ENCODE measurements at regions not wholly inside any gene's neighbourhood (a gene's known extent, or its start where the extent isn't known, plus 50 kb on each side); places are given as distances from the start of the nearest gene placed in this dataset.
"Not testable (repeated sequence)": the region's sequence is repeated elsewhere in the genome, so short reads cannot be mapped to it uniquely, and the experiment has no call there.

- Histone ChIP-seq H3K27ac (ENCODE audit: low read depth, low read length) (no peak overlapping the region), H3K36me3 (ENCODE audit: insufficient read depth, low read length) (no peaks in the 10 kb centered on the region), H3K4me3 (ENCODE audit: low read depth in 1 of 2, low read length in 2 of 2) (no peak overlapping the region), H3K9me3 (ENCODE audit: low read length) (no peaks in the 10 kb centered on the region), H3K4me1 (ENCODE audit: insufficient read depth, low read length) (no peaks in the 10 kb centered on the region), H3K9ac (ENCODE audit: low read length) (no peak overlapping the region), H3K27me3 (ENCODE audit: control insufficient read depth in 1 of 2, insufficient read depth in 2 of 2, low read length in 2 of 2) (no peaks in the 10 kb centered on the region)
These were observed 198.9 kb downstream of the CDCA7 start for GRCh38 chr2:173553593-173553992.

GRCh38 chr2:173555833-173556232 is 201.2 kb downstream of the CDCA7 start:
- H3K9ac ChIP-seq (ENCODE audit: low read length) = no peak overlapping the region
- no peaks in the 10 kb centered on the region for H3K27me3 ChIP-seq (ENCODE audit: control insufficient read depth in 1 of 2, insufficient read depth in 2 of 2, low read length in 2 of 2)
- no peak overlapping the region for H3K27ac ChIP-seq (ENCODE audit: low read depth, low read length)
- H3K9me3 ChIP-seq (ENCODE audit: low read length) = no peaks in the 10 kb centered on the region
- no peaks in the 10 kb centered on the region for H3K4me1 ChIP-seq (ENCODE audit: insufficient read depth, low read length)
- H3K36me3 ChIP-seq (ENCODE audit: insufficient read depth, low read length) = no peaks in the 10 kb centered on the region
- no peak overlapping the region for H3K4me3 ChIP-seq (ENCODE audit: low read depth in 1 of 2, low read length in 2 of 2)

GRCh38 chr2:173556816-173557215 is 202.1 kb downstream of the CDCA7 start:
- no peak overlapping the region for H3K9ac ChIP-seq (ENCODE audit: low read length)
- H3K4me3 ChIP-seq (ENCODE audit: low read depth in 1 of 2, low read length in 2 of 2) = no peak overlapping the region
- no peaks in the 10 kb centered on the region for H3K36me3 ChIP-seq (ENCODE audit: insufficient read depth, low read length)
- H3K9me3 ChIP-seq (ENCODE audit: low read length) = no peaks in the 10 kb centered on the region
- H3K27ac ChIP-seq (ENCODE audit: low read depth, low read length) = no peak overlapping the region
- H3K4me1 ChIP-seq (ENCODE audit: insufficient read depth, low read length) = no peaks in the 10 kb centered on the region
- H3K27me3 ChIP-seq (ENCODE audit: control insufficient read depth in 1 of 2, insufficient read depth in 2 of 2, low read length in 2 of 2) = no peaks in the 10 kb centered on the region

GRCh38 chr2:173557497-173557896 is 202.8 kb downstream of the CDCA7 start:
- no peaks in the 10 kb centered on the region for H3K9me3 ChIP-seq (ENCODE audit: low read length)
- H3K27ac ChIP-seq (ENCODE audit: low read depth, low read length) = no peak overlapping the region
- H3K4me3 ChIP-seq (ENCODE audit: low read depth in 1 of 2, low read length in 2 of 2) = no peak overlapping the region

GRCh38 chr2:173567493-173567892 is 212.8 kb downstream of the CDCA7 start:
- no peaks in the 10 kb centered on the region for H3K9me3 ChIP-seq (ENCODE audit: low read length)
- H3K27ac ChIP-seq (ENCODE audit: low read depth, low read length) = no peak overlapping the region
- H3K9ac ChIP-seq (ENCODE audit: low read length) = no peak overlapping the region
- H3K36me3 ChIP-seq (ENCODE audit: insufficient read depth, low read length) = no peaks in the 10 kb centered on the region
- H3K4me3 ChIP-seq (ENCODE audit: low read depth in 1 of 2, low read length in 2 of 2) = no peak overlapping the region
- H3K4me1 ChIP-seq (ENCODE audit: insufficient read depth, low read length) = peaks cover 5% of the 10 kb centered on the region
- H3K27me3 ChIP-seq (ENCODE audit: control insufficient read depth in 1 of 2, insufficient read depth in 2 of 2, low read length in 2 of 2) = no peaks in the 10 kb centered on the region

More at GRCh38 chr2:173557497-173557896, 202.8 kb downstream of the CDCA7 start:
- Histone ChIP-seq H3K9ac (ENCODE audit: low read length) (no peak overlapping the region), H3K36me3 (ENCODE audit: insufficient read depth, low read length) (no peaks in the 10 kb centered on the region), H3K4me1 (ENCODE audit: insufficient read depth, low read length) (no peaks in the 10 kb centered on the region), H3K27me3 (ENCODE audit: control insufficient read depth in 1 of 2, insufficient read depth in 2 of 2, low read length in 2 of 2) (no peaks in the 10 kb centered on the region)

GRCh38 chr2:173568054-173568453 is 213.4 kb downstream of the CDCA7 start:
- Histone ChIP-seq H3K27me3 (ENCODE audit: control insufficient read depth in 1 of 2, insufficient read depth in 2 of 2, low read length in 2 of 2) (no peaks in the 10 kb centered on the region), H3K4me3 (ENCODE audit: low read depth in 1 of 2, low read length in 2 of 2) (no peak overlapping the region), H3K27ac (ENCODE audit: low read depth, low read length) (no peak overlapping the region), H3K9ac (ENCODE audit: low read length) (no peak overlapping the region), H3K36me3 (ENCODE audit: insufficient read depth, low read length) (no peaks in the 10 kb centered on the region), H3K9me3 (ENCODE audit: low read length) (no peaks in the 10 kb centered on the region), H3K4me1 (ENCODE audit: insufficient read depth, low read length) (peaks cover 5% of the 10 kb centered on the region)

GRCh38 chr2:173571021-173571821 is 216.5 kb downstream of the CDCA7 start:
- Histone ChIP-seq H3K36me3 (ENCODE audit: insufficient read depth, low read length) (no peaks in the 10 kb centered on the region), H3K4me1 (ENCODE audit: insufficient read depth, low read length) (peaks cover 5% of the 10 kb centered on the region), H3K9me3 (ENCODE audit: low read length) (no peaks in the 10 kb centered on the region), H3K27ac (ENCODE audit: low read depth, low read length) (no peak overlapping the region), H3K9ac (ENCODE audit: low read length) (no peak overlapping the region), H3K4me3 (ENCODE audit: low read depth in 1 of 2, low read length in 2 of 2) (no peak overlapping the region), H3K27me3 (ENCODE audit: control insufficient read depth in 1 of 2, insufficient read depth in 2 of 2, low read length in 2 of 2) (no peaks in the 10 kb centered on the region)

- H3K9ac ChIP-seq (ENCODE audit: low read length) = no peak overlapping the region
These were observed 217.4 kb downstream of the CDCA7 start for GRCh38 chr2:173571887-173572680.

GRCh38 chr2:173572848-173573247 is 218.2 kb downstream of the CDCA7 start:
- no peak overlapping the region for H3K9ac ChIP-seq (ENCODE audit: low read length)
- H3K27me3 ChIP-seq (ENCODE audit: control insufficient read depth in 1 of 2, insufficient read depth in 2 of 2, low read length in 2 of 2) = no peaks in the 10 kb centered on the region
- no peak overlapping the region for H3K4me3 ChIP-seq (ENCODE audit: low read depth in 1 of 2, low read length in 2 of 2)
- H3K9me3 ChIP-seq (ENCODE audit: low read length) = no peaks in the 10 kb centered on the region
- H3K36me3 ChIP-seq (ENCODE audit: insufficient read depth, low read length) = no peaks in the 10 kb centered on the region
- H3K27ac ChIP-seq (ENCODE audit: low read depth, low read length) = no peak overlapping the region
- peaks cover 5% of the 10 kb centered on the region for H3K4me1 ChIP-seq (ENCODE audit: insufficient read depth, low read length)

More at GRCh38 chr2:173571887-173572680, 217.4 kb downstream of the CDCA7 start:
- Histone ChIP-seq H3K36me3 (ENCODE audit: insufficient read depth, low read length) (no peaks in the 10 kb centered on the region), H3K4me3 (ENCODE audit: low read depth in 1 of 2, low read length in 2 of 2) (no peak overlapping the region), H3K27me3 (ENCODE audit: control insufficient read depth in 1 of 2, insufficient read depth in 2 of 2, low read length in 2 of 2) (no peaks in the 10 kb centered on the region), H3K27ac (ENCODE audit: low read depth, low read length) (no peak overlapping the region), H3K9me3 (ENCODE audit: low read length) (no peaks in the 10 kb centered on the region), H3K4me1 (ENCODE audit: insufficient read depth, low read length) (peaks cover 5% of the 10 kb centered on the region)

- not testable (repeated sequence) for H3K36me3 ChIP-seq (ENCODE audit: insufficient read depth, low read length); H3K9ac ChIP-seq (ENCODE audit: low read length); H3K4me1 ChIP-seq (ENCODE audit: insufficient read depth, low read length); H3K4me3 ChIP-seq (ENCODE audit: low read depth in 1 of 2, low read length in 2 of 2); H3K9me3 ChIP-seq (ENCODE audit: low read length); H3K27ac ChIP-seq (ENCODE audit: low read depth, low read length); H3K27me3 ChIP-seq (ENCODE audit: control insufficient read depth in 1 of 2, insufficient read depth in 2 of 2, low read length in 2 of 2)
These were observed 219.1 kb downstream of the CDCA7 start for GRCh38 chr2:173573782-173574181.

- H3K9ac ChIP-seq (ENCODE audit: low read length) = no peak overlapping the region
- no peaks in the 10 kb centered on the region for H3K27me3 ChIP-seq (ENCODE audit: control insufficient read depth in 1 of 2, insufficient read depth in 2 of 2, low read length in 2 of 2)
- H3K9me3 ChIP-seq (ENCODE audit: low read length) = no peaks in the 10 kb centered on the region
- H3K36me3 ChIP-seq (ENCODE audit: insufficient read depth, low read length) = no peaks in the 10 kb centered on the region
- no peak overlapping the region for H3K4me3 ChIP-seq (ENCODE audit: low read depth in 1 of 2, low read length in 2 of 2)
- peaks cover 5% of the 10 kb centered on the region for H3K4me1 ChIP-seq (ENCODE audit: insufficient read depth, low read length)
- no peak overlapping the region for H3K27ac ChIP-seq (ENCODE audit: low read depth, low read length)
These were observed 219.8 kb downstream of the CDCA7 start for GRCh38 chr2:173574324-173575112.
